ENCODE measurements at regions not wholly inside any gene's neighbourhood (a gene's known extent, or its start where the extent isn't known, plus 50 kb on each side); places are given as distances from the start of the nearest gene placed in this dataset.

DNA sequence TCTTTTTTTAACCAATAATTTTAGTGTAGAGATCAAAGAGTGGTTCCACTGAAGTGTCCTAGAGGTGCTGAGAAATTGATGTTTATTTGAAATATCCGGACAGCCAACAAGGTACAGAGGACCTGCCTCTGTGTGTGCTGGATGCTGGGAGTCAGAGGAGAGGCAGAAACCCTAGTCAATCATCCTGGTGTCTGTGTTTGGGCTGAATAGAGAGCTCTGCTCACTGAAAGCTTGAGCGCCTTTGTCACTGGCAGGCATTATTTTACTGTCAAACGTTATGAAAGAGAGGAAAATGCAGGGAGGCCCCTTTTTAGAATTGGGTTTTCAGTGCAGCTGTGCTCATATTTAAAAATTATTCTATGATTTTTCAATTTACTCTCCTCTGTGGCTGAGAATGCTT is 480.3 kb upstream of the TYRP1 start:
- no peak overlapping the region for H3K4me3 ChIP-seq (ENCODE audit: low read length)
- TF ChIP-seq, protein P1, sequence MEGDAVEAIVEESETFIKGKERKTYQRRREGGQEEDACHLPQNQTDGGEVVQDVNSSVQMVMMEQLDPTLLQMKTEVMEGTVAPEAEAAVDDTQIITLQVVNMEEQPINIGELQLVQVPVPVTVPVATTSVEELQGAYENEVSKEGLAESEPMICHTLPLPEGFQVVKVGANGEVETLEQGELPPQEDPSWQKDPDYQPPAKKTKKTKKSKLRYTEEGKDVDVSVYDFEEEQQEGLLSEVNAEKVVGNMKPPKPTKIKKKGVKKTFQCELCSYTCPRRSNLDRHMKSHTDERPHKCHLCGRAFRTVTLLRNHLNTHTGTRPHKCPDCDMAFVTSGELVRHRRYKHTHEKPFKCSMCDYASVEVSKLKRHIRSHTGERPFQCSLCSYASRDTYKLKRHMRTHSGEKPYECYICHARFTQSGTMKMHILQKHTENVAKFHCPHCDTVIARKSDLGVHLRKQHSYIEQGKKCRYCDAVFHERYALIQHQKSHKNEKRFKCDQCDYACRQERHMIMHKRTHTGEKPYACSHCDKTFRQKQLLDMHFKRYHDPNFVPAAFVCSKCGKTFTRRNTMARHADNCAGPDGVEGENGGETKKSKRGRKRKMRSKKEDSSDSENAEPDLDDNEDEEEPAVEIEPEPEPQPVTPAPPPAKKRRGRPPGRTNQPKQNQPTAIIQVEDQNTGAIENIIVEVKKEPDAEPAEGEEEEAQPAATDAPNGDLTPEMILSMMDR (IDR thresholded peaks at IDR 0.05; ENCODE audit: insufficient read depth, low read depth, low read length, missing control alignments), result no peak
- no peak for DNase-seq (ENCODE audit: low read depth)

DNA sequence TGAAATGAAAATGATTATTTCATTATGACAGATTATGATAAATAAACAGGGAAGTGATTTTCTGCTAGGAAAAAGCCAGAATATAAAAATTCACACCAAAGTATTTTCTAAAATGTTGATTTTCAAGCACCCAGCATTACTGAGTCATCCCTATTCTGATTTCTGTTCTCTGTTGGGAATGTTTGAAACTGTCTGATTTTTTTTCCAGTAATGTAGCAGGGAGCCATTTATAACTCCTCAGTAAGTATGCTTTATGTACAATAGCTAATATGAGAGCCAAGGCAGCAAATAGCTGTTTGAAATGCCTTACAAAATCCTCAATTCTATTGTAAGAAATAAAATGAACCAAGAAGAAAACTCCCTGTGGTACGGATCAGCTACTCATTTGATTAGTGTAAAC is 471.7 kb upstream of the TYRP1 start:
- H3K4me3 ChIP-seq (ENCODE audit: low read length), result no peak overlapping the region
- TF ChIP-seq, protein P1 (IDR thresholded peaks at IDR 0.05; ENCODE audit: insufficient read depth, low read depth, low read length, missing control alignments), result no peak
- no peak for DNase-seq (ENCODE audit: low read depth)

DNA sequence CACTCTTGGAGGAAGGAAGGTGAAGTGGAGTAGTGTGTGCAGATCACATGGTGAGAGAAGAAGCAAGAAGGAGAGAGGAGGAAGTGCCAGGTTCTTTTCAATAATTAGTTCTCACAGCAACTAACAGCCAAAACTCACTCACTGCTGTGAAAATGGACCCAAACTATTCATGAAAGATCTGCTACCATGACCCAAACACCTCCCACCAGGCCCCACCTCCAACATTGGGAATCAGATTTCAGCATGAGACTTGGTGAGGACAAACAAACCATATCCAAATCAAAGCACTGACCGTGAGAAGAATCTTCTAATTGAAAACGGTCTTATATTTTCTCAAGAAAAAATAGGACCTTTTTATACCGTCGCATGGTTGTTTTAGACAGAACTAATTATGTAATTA is 468.7 kb upstream of the TYRP1 start:
- no peak overlapping the region for H3K4me3 ChIP-seq (ENCODE audit: low read length)
- TF ChIP-seq, protein P1 (IDR thresholded peaks at IDR 0.05; ENCODE audit: insufficient read depth, low read depth, low read length, missing control alignments), result no peak
- no peak for DNase-seq (ENCODE audit: low read depth)

DNA sequence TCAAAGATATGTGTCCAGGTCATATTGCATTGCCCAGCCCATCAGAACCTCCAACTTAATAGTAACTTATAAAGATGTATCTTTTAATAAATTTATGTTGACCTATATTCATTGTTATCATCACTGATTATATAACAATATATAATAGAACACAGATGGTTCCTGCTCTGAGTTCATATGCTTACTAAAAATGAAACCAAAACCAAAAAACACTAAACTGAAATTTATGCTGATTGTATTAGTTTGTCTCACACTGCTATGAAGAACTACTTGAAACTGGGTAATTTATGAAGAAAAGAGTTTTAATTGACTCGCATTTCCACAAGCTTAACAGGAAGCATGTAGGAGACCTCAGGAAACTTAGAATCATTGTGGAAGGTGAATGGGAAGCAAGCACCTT is 462.5 kb upstream of the TYRP1 start:
- TF ChIP-seq, protein P1 (IDR thresholded peaks at IDR 0.05; ENCODE audit: insufficient read depth, low read depth, low read length, missing control alignments), result no peak
- no peak overlapping the region for H3K4me3 ChIP-seq (ENCODE audit: low read length)
- no peak for DNase-seq (ENCODE audit: low read depth)

DNA sequence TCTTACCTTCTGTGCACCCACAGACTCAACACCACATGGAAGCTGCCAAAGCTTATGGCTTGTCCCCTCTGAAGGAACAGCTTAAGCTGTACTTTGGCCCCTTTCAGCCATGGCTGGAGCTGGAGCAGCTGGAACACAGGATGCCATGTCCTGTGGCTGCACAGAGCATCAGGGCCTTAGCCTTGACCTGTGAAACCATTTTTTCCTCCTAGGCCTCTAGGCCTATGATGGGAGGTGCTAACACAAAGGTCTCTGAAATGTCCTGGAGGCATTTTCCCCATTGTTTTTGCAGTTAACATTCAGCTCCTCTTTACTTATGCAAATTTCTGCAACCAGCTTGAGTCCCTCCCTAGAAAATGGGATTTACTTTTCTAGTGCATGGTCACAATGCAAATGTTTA is 461.4 kb upstream of the TYRP1 start:
- DNase-seq (ENCODE audit: low read depth), result no peak
- TF ChIP-seq, protein P1 (IDR thresholded peaks at IDR 0.05; ENCODE audit: insufficient read depth, low read depth, low read length, missing control alignments), result no peak
- no peak overlapping the region for H3K4me3 ChIP-seq (ENCODE audit: low read length)

DNA sequence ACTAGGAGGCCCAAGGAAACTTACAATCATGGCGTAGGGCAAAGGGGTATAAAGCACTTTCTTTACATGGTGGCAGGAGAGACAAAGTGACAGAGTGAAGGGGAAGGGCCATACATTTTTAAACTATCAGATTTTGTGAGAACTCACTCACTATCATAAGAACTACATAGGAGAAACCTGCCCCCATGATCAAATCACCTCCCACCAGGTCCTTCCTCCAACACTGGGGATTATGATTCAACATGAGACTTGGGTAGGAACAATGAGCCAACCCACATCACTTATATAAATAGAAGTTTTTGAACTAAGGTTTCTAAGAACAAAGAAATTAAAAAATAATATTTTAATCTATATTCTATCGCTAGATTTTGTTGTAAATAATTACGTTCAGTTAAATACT is 460.3 kb upstream of the TYRP1 start:
- DNase-seq (ENCODE audit: low read depth), result no peak
- TF ChIP-seq, protein P1 (IDR thresholded peaks at IDR 0.05; ENCODE audit: insufficient read depth, low read depth, low read length, missing control alignments), result no peak
- H3K4me3 ChIP-seq (ENCODE audit: low read length), result no peak overlapping the region

DNA sequence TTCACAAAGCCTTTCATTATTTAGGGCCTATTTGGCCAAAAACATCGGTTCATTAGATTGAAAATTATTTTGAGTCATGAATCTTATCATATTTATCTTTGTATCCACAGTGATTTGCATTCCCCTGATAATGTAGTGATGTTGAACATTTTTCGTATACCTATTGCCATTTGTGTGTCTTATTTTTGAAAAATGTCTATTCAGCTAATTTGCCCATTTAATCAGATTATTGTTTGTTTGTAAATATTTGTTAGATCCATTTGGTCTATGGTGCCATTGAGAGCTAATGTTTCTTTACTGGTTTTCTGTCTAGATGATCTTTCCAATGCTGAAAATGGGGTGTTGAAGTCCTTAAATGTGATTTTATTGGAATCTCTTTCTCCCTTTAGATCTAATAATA is 439.2 kb upstream of the TYRP1 start:
- DNase-seq (ENCODE audit: low read depth), result no peak
- no peak overlapping the region for H3K4me3 ChIP-seq (ENCODE audit: low read length)
- TF ChIP-seq, protein P1 (IDR thresholded peaks at IDR 0.05; ENCODE audit: insufficient read depth, low read depth, low read length, missing control alignments), result no peak
